Keratinocyte (primary cell): ENCODE measurements at regions not wholly inside any gene's neighbourhood (a gene's known extent, or its start where the extent isn't known, plus 50 kb on each side); places are given as distances from the start of the nearest gene placed in this dataset.

Source experiments
- DNase-seq: peaks from one replicate; pipeline ENCODE4 v3.0.0-alpha.2; 2011; ENCODE audit warnings: low read depth, missing footprints, low spot score
- FAIRE-seq: peaks from 2 replicates; lab custom pipeline; 2011; peaks lifted over from hg19 to GRCh38; lab: Jason Lieb, UNC
- H2AFZ ChIP-seq: 2 replicates; pipeline ENCODE4 v1.6.0; 2012; ENCODE audit warnings: low read length, control low read depth, inconsistent platforms; ENCODE audit not compliant: control insufficient read depth
- H3K27ac ChIP-seq: 2 replicates; pipeline ENCODE4 v1.5.1; 2011; ENCODE audit warnings: low read length; ENCODE audit not compliant: control insufficient read depth, insufficient read depth
- H3K27me3 ChIP-seq: 3 replicates; pipeline ENCODE4 v1.6.0; 2011; ENCODE audit warnings: low read length; ENCODE audit not compliant: control insufficient read depth, insufficient read depth; ENCODE audit errors: extremely low read depth
- H3K36me3 ChIP-seq, 2 experiments: 2 replicates in 1 of 2; 3 replicates in 1 of 2; pipeline ENCODE4 v1.5.1; 2011; ENCODE audit warnings: low read length in 2 of 2, mild to moderate bottlenecking in 1 of 2; ENCODE audit not compliant: control insufficient read depth in 2 of 2, insufficient read depth in 2 of 2; ENCODE audit errors: extremely low read depth in 1 of 2
- H3K4me1 ChIP-seq: 3 replicates; pipeline ENCODE4 v1.5.1; 2011; ENCODE audit warnings: low read length; ENCODE audit not compliant: control insufficient read depth, insufficient read depth; ENCODE audit errors: extremely low read depth
- H3K4me2 ChIP-seq: 3 replicates; pipeline ENCODE4 v1.6.0; 2011; ENCODE audit warnings: low read depth, low read length; ENCODE audit not compliant: control insufficient read depth, insufficient read depth; ENCODE audit errors: extremely low read depth
- H3K4me3 ChIP-seq, 3 experiments: fragments of 200-600 bp in 1 of 3; sonication (generic) in 1 of 3; 2 replicates in 2 of 3; 3 replicates in 1 of 3; pipeline ENCODE4 v1.5.1; 2011 to 2016; ENCODE audit warnings: low read length in 3 of 3, mild to moderate bottlenecking in 3 of 3, control low read depth in 2 of 3, inconsistent platforms in 1 of 3, low read depth in 1 of 3, mixed read lengths in 1 of 3, mixed run types in 1 of 3, moderate library complexity in 1 of 3; ENCODE audit not compliant: control insufficient read depth in 2 of 3, insufficient read depth in 2 of 3; ENCODE audit errors: extremely low read depth in 1 of 3
- H3K79me2 ChIP-seq: 2 replicates; pipeline ENCODE4 v1.6.0; 2012; ENCODE audit warnings: low read length; ENCODE audit not compliant: control insufficient read depth, insufficient read depth
- H3K9ac ChIP-seq: 3 replicates; pipeline ENCODE4 v1.6.0; 2011; ENCODE audit warnings: low read length; ENCODE audit not compliant: control insufficient read depth, insufficient read depth; ENCODE audit errors: extremely low read depth
- H3K9me1 ChIP-seq: 3 replicates; pipeline ENCODE4 v1.6.0; 2011; ENCODE audit warnings: low read length; ENCODE audit not compliant: control insufficient read depth, insufficient read depth; ENCODE audit errors: extremely low read depth
- H3K9me3 ChIP-seq: 2 replicates; pipeline ENCODE4 v1.5.1; 2012; ENCODE audit warnings: low read depth, low read length; ENCODE audit not compliant: control insufficient read depth
- H4K20me1 ChIP-seq: 3 replicates; pipeline ENCODE4 v1.6.0; 2011; ENCODE audit warnings: low read length; ENCODE audit not compliant: control insufficient read depth, insufficient read depth; ENCODE audit errors: extremely low read depth
- CTCF ChIP-seq, 3 experiments: IDR thresholded peaks in 1 of 3; conservative IDR thresholded peaks in 1 of 3; optimal IDR thresholded peaks in 1 of 3; 2 replicates in 2 of 3; 3 replicates in 1 of 3; pipeline versions ENCODE3 to v1.5.1; 2011; ENCODE audit warnings: low read length in 3 of 3, mild to moderate bottlenecking in 3 of 3, moderate library complexity in 2 of 3, control low read depth in 1 of 3, inconsistent platforms in 1 of 3; ENCODE audit not compliant: insufficient read depth in 2 of 3; ENCODE audit errors: extremely low read depth in 1 of 3
- EZH2 ChIP-seq: IDR thresholded peaks from one replicate; pipeline ENCODE4 v1.6.1; 2012; ENCODE audit warnings: inconsistent platforms, mild to moderate bottlenecking, low read length, moderate library complexity
- dilution Hi-C: fragments of 300-500 bp; cut with MboI; formaldehyde crosslinking; loops from one replicate; pipeline ENCODE4 v1.7.0; 2020; ENCODE audit warnings: low sequenced_read_pairs; ENCODE audit not compliant: extremely low pct_ligation_motif_present

GRCh38 chr1:208855403-208855802 is 611.2 kb upstream of the PLXNA2 start:
- H3K9me3 ChIP-seq: no peaks in the 10 kb centered on the region
- DNase-seq (no peak), FAIRE-seq (no peak)
- H3K4me3 ChIP-seq: no peak overlapping the region
- dilution Hi-C loops: no loop called here
- TF ChIP-seq CTCF (optimal IDR thresholded peaks at IDR 0.05 in 1 of 3, IDR thresholded peaks at IDR 0.05 in 1 of 3, conservative IDR thresholded peaks at IDR 0.05 in 1 of 3; ENCODE audit: extremely low read depth in 1 of 3, insufficient read depth in 2 of 3, low read length in 3 of 3) (no peak), EZH2 (no peak)
- H3K4me1 ChIP-seq: peaks cover 4% of the 10 kb centered on the region
- H3K9me1 ChIP-seq: no peaks in the 10 kb centered on the region
- no peak overlapping the region for H2AFZ ChIP-seq
- peaks cover 3% of the 10 kb centered on the region for H3K27me3 ChIP-seq
- no peaks in the 10 kb centered on the region for H4K20me1 ChIP-seq
- H3K4me2 ChIP-seq: no peak overlapping the region
- no peak overlapping the region for H3K27ac ChIP-seq
- H3K9ac ChIP-seq: no peak overlapping the region
- H3K79me2 ChIP-seq: no peaks in the 10 kb centered on the region
- no peaks in the 10 kb centered on the region for H3K36me3 ChIP-seq

- no peak overlapping the region for H3K27ac ChIP-seq
- no peak for TF ChIP-seq EZH2
- no peak for TF ChIP-seq CTCF (optimal IDR thresholded peaks at IDR 0.05 in 1 of 3, IDR thresholded peaks at IDR 0.05 in 1 of 3, conservative IDR thresholded peaks at IDR 0.05 in 1 of 3; ENCODE audit: extremely low read depth in 1 of 3, insufficient read depth in 2 of 3, low read length in 3 of 3)
- H3K36me3 ChIP-seq: no peaks in the 10 kb centered on the region
- no peaks in the 10 kb centered on the region for H3K79me2 ChIP-seq
- H2AFZ ChIP-seq: no peak overlapping the region
- H3K9ac ChIP-seq: no peak overlapping the region
- H3K4me3 ChIP-seq: no peak overlapping the region
- no peaks in the 10 kb centered on the region for H3K9me3 ChIP-seq
- no peaks in the 10 kb centered on the region for H3K27me3 ChIP-seq
- FAIRE-seq: no peak
- no peak for DNase-seq
- dilution Hi-C loops: no loop called here
- no peaks in the 10 kb centered on the region for H4K20me1 ChIP-seq
- H3K4me1 ChIP-seq: peaks cover 4% of the 10 kb centered on the region
- H3K9me1 ChIP-seq: no peaks in the 10 kb centered on the region
- no peak overlapping the region for H3K4me2 ChIP-seq
These were observed 613.3 kb upstream of the PLXNA2 start for GRCh38 chr1:208857465-208857864.
